GM12874 (cell line): ENCODE measurements at regions not wholly inside any gene's neighbourhood (a gene's known extent, or its start where the extent isn't known, plus 50 kb on each side); places are given as distances from the start of the nearest gene placed in this dataset.

Source experiments
- TF ChIP-seq, protein P1 (sequence below): IDR thresholded peaks from 2 replicates; pipeline ENCODE4 v1.5.1; 2011; ENCODE audit warnings: low read depth, mild to moderate bottlenecking, control low read depth, low read length, moderate library complexity; ENCODE audit not compliant: insufficient read depth

DNA sequence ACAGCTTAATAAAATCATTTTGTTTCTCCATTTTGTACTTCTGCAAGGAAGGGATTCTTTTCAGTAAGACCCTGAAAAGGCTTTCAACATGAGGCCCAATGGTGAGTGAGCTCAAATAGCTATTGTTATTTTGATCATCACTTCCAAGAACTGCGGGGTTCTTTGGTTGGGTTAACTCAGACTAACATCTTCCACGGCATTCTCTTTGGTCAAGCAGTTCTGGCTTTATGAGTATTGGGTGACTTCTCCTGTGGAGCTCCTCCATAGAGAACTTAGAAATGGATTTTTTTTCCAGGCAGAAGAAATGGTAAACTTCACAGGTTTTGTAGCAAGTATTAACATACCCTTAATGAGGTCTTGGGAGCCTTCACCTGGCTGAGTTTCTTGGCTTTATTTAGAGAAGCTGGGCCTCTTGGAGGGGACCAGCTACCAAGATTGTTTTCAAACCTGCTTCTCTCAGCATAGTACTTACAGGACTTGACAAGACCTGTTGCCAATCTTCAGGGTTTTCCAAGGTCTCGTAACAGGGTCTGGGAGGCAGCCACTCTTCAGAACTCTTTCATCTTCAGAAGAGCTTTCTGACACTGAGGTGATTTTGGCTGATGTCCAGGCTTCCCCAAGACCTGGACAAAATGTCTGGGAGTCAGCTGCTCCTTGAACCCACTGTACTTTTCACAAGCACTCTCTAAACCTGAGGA lies 353.2 kb upstream of the ETAA1 start:
- TF ChIP-seq, protein P1, sequence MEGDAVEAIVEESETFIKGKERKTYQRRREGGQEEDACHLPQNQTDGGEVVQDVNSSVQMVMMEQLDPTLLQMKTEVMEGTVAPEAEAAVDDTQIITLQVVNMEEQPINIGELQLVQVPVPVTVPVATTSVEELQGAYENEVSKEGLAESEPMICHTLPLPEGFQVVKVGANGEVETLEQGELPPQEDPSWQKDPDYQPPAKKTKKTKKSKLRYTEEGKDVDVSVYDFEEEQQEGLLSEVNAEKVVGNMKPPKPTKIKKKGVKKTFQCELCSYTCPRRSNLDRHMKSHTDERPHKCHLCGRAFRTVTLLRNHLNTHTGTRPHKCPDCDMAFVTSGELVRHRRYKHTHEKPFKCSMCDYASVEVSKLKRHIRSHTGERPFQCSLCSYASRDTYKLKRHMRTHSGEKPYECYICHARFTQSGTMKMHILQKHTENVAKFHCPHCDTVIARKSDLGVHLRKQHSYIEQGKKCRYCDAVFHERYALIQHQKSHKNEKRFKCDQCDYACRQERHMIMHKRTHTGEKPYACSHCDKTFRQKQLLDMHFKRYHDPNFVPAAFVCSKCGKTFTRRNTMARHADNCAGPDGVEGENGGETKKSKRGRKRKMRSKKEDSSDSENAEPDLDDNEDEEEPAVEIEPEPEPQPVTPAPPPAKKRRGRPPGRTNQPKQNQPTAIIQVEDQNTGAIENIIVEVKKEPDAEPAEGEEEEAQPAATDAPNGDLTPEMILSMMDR: no peak

DNA sequence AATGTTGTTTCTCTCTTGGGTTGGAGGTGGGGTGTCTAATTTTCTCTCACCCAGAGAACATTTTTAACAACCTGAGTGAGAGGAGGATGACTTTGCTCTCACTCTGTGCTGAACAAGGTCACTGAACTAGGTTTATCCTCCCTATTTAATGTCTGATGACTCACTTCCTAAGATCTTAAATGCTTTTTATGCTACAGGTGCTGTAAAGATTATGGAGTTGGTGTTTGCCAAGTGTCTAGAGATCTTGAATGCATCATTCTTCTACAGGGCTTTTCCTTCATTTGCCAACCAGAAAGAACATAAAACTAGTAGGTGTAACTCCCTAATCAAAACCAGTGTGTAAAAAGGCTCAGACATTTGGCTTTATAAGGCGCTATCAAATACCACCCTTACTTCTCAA lies 350.5 kb upstream of the ETAA1 start:
- TF ChIP-seq, protein P1: no peak

DNA sequence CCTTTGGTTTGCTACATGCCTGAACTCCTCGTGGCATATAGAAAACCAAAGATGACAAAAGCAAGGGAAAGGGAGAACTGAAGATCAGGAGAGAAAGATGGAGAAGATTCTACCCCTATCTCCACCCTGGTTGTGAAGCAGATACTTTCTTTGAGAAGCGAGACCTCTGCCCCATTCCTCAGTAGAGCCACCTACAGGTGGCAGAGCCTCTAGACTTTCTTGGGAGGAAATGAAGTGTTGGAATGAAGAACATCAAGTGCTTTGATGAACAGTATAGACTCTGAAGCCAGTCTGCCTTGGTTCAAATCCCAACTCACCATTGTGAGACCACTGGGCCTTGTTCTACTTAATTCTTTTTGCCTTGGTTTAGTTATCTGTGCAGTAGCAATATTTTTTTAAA lies 348.8 kb upstream of the ETAA1 start:
- TF ChIP-seq, protein P1: no peak

DNA sequence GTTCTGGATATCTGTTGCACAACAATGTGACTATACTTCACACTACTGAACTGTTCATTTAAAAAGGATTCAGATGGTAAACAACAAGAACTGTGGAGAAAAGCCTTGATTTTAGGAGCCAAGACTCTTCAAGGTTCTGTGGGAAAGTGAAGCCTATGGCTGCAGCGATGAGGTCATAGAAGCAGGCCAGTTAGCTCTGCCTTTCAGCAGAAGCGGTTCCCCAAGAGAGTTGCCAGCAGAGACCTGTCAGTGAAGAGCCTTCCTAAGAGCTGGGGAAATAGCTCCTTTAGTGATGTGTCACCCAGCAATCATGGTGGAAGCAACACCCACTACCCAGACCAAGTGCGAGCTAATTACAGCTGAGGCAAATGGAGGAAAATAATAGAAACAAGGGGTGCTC lies 346.5 kb upstream of the ETAA1 start:
- TF ChIP-seq, protein P1: no peak

DNA sequence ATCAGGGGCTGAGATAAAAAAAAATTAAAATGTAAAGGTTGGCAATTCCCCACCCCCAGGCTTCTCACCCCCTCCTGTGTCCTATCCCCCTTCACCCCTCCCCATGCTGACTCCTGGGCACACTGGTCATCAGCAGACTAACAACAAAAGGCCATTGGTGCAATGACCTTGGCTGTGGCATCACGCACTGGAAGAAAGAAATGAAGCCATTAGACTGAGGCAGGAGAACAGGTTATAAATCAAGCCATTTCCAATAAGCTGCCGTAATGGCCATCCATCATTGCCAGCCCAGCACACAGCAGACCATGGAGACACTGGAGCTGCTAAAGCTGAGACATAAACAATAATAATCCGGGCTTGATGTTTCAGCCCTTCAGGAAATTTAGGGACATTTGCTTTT lies 342.4 kb upstream of the ETAA1 start:
- TF ChIP-seq, protein P1: no peak

DNA sequence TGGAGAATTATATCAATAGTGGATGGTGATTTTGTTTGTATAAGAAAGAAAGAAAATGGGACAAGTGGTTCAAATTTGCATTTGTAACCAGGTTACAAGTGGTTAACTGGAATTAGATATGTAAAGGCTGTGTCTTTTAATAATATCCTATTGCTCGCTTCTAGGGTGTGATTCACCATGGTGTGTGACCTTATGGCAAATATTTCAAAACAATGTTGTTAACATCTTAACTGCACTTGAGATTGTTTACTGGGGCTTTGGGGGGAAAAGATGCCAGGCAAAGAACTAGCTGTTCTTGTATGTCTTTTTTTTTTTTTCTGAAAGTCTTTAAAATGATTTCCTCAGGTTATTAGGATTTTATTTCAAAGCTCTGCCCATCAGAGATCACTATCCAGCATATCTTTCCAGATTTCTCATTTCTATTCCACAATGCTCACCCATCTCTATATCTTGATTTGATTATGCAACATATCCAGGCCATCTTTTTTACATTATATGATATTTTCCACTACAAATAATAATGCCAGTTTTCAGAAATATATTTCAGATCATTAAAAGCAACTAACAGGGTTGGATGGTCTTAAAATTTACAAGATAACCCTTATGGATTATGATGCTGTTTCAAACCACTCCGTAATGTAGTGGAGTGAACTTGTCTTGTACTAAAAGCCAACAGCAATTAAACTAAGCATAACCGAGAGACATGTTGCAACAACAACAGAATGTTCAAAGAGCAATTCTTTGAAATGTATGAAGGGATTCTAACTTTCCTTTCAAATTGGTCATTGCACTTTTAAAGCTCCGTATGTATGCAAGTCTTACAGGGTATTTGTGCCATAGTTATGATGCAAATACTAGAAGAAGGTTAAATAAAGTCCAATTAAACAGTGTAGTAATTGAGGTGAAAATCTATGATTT lies 341.5 kb upstream of the ETAA1 start:
- TF ChIP-seq, protein P1: no peak

DNA sequence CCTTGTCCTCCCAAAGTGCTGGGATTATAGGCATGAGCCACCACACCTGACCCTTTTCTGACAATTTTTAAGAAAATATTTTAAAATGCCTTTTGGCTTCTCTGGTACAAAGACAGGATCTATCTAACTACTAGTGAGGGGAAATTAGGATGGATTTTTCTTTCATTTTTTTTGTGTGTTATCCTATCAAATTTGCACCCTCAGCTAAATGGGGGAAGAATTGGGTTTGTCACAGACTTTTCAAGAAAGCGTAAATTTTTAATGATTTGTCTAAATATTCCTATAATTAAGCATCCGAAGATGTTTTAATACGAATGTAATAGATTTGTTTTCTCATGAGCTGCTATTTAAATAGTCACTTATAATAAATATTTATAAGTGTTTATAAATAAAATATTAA lies 340.0 kb upstream of the ETAA1 start:
- TF ChIP-seq, protein P1: no peak
